Sciatic nerve (tissue), 2 donors: ENCODE measurements at regions not wholly inside any gene's neighbourhood (a gene's known extent, or its start where the extent isn't known, plus 50 kb on each side); places are given as distances from the start of the nearest gene placed in this dataset.

ENCODE experiments used
- ATAC-seq: fragments of 200-7000 bp; cut with Tn5 transposase; one replicate; pipeline ENCODE4 v1.9.1; 2020; ENCODE audit warnings: mild to moderate bottlenecking, moderate library complexity
- DNase-seq: peaks from one replicate; pipeline ENCODE4 v3.0.0-alpha.2; 2020; ENCODE audit warnings: low spot score
- intact Hi-C: fragments of 100-400 bp; cut with DNase I; formaldehyde crosslinking; loops from one replicate; pipeline ENCODE4 v1.14.2; 2022
- donor health status: DM: no; HTN: no; CAD: no.
- donor health status: DM: no; HTN: no; CAD: no.

DNA sequence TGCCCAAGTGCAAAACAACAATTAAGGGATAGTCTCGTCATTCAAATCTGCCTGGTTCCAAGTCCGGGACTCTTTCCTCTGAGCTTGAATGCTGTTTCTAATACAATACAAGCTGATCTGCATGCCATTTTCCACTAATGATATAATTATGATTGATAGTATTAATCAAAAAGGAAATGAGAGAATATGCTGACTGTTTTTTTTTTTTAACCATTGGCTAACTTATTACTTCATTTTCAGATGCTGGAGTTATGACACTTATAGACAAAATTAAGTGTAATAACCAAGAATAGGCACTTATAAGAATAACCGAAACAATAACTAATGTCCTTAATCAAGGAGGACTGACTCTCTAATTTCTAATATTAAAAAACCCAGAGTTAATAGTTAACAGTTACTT, 343.6 kb downstream of the LPIN1 start:
- ATAC-seq (no peak), DNase-seq (no peak)
- intact Hi-C loops: no loop called here

DNA sequence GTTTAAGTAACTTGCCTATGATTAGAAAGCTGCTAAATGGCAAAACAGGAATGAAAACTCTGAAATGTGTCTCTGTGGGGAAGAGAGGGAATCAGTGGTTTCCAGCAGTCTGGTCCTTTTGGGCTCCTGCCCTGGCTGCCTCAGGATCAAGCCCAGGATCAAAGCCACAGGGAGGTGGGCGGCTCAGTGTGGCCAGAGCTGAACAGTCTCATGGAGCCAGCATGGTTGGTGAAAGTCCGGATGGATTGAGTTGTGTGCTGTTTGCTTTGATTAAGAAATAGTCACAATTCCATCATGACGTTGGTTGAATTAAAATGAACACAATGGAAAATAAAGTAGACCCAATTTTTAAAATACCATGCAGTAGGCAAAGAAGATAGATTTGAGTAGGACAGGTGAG, 344.2 kb downstream of the LPIN1 start:
- ATAC-seq (no peak), DNase-seq (no peak)
- intact Hi-C loops: no loop called here

DNA sequence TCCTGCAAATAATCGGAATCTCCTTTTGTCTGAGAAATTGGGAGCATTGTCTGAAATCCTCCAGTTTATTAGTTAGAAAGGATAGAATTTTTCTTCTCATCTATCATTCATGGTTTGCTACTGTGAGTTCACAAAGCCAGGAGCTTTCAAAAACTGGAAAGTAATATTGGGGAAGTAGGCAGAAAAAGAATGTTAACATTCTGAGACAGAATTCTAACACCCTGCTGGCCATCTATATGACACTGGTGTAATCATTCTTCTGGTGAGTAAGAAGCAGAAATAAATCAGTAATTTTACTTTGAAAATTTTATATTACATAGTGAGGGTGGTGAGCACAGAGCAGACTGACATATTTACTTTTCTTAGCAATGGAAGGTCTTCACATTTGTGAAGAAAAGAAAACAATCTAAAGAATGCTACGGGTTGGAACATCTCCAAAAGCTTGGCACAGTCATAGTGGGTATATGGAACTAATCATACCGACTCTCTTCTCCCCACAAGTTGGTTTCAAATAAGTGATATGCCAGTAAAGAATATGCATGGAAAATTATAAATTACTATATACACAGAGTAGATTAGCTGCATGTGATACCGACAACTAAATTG, 344.9 kb downstream of the LPIN1 start:
- ATAC-seq: no peak
- intact Hi-C loops: no loop called here

DNA sequence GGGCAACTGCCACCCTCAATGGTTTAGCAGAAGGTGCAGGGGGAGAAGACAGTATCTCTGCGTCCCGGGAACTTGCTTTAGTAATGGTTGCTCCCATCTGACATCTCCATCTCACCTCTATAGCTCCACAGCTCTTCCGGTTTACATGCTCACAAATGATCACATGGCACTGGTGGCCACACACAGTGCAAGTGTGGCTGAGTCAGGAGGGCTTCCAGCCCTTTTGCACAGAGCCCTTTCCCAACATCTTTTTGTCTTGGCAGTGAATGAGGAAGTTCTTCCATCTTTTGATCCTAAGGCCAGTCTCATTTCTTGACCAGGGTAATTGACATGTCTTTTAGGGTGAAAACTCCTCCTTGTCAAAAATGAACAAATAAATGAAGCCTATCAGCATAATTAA, 347.7 kb downstream of the LPIN1 start:
- intact Hi-C loops: no loop called here
- no peak for ATAC-seq

More for the DNA sequence above, 344.9 kb downstream of the LPIN1 start:
- DNase-seq: no peak

GRCh38 chr2:12096051-12096787, 349.8 kb downstream of the LPIN1 start:
- intact Hi-C loops: no loop called here
- ATAC-seq (no peak), DNase-seq (no peak)

More for the DNA sequence above, 347.7 kb downstream of the LPIN1 start:
- DNase-seq: no peak

DNA sequence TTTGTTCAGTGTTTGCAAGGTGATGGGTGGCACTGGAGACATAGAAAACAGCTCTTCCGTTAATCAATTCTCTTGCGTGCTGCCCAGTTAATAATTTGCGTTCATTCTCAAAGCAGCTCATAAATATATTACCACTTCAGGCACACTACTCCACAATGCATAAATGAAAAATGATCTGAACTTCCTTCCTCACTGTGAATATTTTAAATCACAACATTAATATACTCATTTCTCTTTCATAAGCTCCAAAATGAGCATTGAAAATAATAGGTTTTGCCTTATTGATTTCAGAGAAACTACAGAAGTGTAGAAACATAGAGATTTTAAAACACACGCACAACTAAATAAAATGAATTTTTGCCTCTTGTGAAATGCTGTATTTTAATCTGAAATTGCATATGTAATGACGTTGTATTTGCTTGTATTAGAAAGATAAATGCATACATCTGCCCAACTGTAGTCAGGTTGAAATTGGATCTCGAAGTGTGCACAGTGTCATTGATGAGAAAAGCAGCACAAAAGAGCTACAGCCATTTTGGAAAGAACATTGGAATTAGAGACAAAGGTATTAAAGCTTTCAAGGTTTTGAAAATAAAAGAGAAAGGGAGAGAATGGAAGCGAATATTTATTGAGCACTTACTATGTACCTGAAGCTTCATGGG, 350.5 kb downstream of the LPIN1 start:
- no peak for DNase-seq
- intact Hi-C loops: no loop called here
- ATAC-seq: no peak

GRCh38 chr2:12097859-12098258, 351.4 kb downstream of the LPIN1 start:
- intact Hi-C loops: no loop called here
- no peak for ATAC-seq
- DNase-seq: no peak

DNA sequence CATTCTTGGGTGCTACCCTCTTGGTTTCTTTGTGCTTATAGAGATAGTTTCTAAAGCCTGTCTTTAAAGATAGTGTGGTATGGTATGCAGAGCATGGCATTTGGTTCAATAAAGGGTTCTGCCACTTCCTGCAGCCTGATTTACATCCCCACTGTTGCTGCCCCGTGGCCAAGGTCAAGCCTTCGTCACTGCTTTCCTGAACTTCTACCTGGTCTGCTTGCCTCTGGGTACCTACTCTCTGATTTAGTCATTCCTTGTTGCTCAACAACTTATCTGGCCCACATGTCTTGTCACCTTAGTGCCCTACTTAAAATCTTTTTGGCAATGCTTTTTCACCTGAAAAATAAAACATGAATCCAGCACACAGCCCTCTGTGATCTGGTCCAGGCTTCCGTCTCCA, 352.9 kb downstream of the LPIN1 start:
- intact Hi-C loops: no loop called here
- no peak for ATAC-seq
- no peak for DNase-seq

DNA sequence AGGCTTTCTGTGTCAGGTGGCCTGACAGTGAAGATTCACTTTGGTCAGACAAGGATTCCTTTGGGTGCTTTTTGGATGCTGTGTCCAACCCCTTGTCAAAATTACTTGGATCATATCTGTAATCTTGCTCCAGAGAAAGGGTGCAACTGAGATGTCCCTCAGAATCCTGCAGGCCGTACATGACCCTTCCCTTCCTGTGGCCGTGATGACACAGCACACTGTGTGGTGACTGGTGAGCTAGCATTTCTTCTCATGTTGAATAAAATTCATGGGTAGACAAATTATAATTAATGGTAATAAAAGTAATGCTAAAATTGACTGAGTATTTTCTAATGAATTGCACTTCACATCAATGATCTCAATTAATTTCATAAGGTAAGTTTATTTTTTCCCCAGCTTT, 356.2 kb downstream of the LPIN1 start:
- ATAC-seq (no peak), DNase-seq (no peak)
- intact Hi-C loops: no loop called here

DNA sequence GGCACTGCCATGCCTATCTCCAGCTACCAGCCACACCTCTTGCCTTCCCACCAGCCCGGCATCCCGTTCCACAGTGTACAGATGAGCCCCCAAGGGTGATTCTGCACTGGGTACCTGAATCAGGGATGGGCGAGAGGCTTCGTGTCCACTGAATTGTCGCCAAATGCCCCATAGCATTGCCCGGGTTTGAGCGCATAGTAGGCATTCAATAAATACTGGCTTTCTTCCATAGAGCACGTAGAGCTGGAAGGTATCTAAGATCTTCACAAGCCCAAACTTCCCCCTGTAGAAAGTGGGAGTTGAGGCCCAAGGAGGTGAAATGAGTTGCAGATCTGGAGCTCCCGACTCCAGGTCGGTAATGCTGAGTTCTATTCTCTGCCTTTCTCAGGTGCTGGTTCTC, 358.7 kb downstream of the LPIN1 start:
- DNase-seq: no peak
- intact Hi-C loops: no loop called here
- ATAC-seq: no peak

- DNase-seq: peak; percentile 61
- peak; percentile 65 for ATAC-seq
- intact Hi-C loops: no loop called here
These were observed 360.1 kb downstream of the LPIN1 start for GRCh38 chr2:12106440-12107080.

GRCh38 chr2:12107321-12107720, 360.9 kb downstream of the LPIN1 start:
- DNase-seq (no peak), ATAC-seq (no peak)
- intact Hi-C loops: no loop called here

DNA sequence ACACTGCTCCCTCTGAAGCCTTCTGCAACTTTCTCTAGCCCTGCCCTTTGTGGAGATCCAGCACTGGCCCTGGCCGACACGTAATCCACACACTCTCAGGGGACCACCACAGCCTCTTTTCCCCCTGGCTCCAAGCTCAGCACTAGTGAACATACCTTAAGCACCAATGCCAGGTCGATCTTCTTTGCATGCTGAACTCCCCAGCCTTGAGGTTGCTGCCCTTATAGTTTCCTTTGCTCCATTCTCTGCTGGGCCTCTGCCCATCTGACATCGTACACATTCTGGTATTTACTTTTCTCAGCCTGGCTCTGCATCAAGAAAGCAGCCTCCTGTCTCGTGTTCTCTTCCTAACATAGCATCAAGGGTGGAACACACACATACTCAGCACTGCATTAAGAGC, 361.5 kb downstream of the LPIN1 start:
- DNase-seq (no peak), ATAC-seq (peak; percentile 59)
- intact Hi-C loops: no loop called here

DNA sequence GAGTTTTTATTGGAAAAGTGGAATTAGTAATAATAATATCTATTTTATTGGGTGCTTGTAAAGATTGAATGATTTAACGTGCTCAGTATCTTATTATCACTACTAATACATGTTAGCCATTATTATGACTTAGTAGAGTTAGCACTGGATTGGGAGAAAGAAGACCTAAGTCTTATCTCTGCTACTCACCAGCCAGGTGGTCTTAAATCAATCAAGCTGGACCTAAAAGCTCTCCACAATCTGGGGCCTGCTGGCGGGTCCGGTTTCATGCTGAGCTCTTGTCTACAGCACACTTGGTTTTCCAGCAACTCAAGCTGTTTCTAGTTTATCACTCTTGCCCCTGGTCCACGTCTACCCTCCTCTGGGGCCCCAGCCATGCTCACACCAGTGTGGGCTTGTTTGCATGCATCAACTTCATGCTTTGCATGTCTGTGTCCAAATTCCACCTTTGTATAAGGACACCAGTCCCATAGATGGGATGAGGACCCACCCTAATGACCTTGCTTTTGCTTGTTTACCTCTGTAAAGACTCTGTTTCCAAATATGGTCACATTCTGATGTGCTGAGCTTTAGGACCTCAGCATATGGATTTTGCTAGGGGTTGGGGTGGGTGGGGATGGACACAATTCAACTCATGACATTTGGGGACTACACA, 363.1 kb downstream of the LPIN1 start:
- DNase-seq (no peak), ATAC-seq (no peak)
- intact Hi-C loops: no loop called here

DNA sequence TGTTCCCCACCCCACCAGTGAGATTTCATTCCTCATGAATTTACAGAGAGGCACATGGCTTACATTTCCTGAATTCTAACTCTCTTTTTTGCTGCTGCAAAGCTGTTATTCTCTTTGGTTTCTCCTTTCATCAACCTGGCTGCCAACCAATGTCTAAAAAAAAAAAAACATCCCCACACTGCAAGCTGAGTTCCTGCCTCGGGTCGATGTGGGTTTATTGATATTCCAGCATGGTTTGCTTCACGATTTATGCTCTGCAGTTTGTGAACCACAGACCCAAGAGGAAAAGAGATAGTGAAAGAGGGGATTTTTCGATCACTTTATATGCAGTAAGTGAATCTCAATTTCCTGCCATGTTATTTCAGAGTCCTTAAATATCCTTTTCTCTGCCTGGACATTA, 363.6 kb downstream of the LPIN1 start:
- DNase-seq (no peak), ATAC-seq (no peak)
- intact Hi-C loops: no loop called here

DNA sequence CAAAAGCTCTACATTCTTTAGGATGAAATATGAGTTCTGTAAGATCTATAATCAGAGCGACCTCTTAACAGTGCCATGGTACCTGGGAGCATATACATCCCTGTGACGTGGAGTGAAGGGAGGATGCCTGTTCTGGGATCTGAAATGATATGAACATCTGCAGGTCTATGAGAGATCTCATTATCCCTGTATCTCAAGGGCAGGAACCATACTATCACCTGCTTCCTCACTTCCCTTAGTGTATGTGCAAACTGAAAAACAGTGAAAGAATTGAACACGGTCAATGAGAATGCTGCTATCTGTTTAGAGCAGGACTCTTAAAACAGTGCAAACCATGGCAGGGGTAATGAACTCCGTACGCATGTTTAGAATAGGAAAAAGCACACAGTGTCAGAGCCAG, 364.0 kb downstream of the LPIN1 start:
- ATAC-seq: no peak
- DNase-seq: no peak
- intact Hi-C loops: no loop called here

DNA sequence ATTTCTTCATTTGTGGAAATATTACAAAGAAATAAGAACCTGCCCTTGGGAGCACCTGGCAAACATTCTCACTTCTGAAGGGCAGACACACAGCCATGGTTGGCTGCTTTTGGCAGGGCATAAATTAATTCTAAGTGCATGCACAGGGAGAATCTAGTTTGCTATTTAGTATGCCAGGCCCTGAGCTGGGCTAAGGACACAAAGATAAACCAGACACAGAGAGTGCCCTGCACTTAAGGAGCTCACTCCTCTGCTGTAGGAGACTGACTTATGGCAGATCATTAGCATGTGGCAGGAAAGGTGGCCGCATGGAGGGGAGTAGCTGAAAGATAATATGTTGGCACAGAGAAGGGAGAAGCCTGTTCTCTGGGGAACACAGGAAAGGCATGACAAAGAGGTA, 367.0 kb downstream of the LPIN1 start:
- ATAC-seq: no peak
- intact Hi-C loops: no loop called here
- no peak for DNase-seq

GRCh38 chr2:12114816-12115215, 368.4 kb downstream of the LPIN1 start:
- ATAC-seq (no peak), DNase-seq (no peak)
- intact Hi-C loops: no loop called here

- intact Hi-C loops: no loop called here
- ATAC-seq: no peak
- no peak for DNase-seq
These were observed 369.9 kb downstream of the LPIN1 start for GRCh38 chr2:12116228-12116750.
